Frontal cortex (tissue), 3 donors: ENCODE measurements at regions not wholly inside any gene's neighbourhood (a gene's known extent, or its start where the extent isn't known, plus 50 kb on each side); places are given as distances from the start of the nearest gene placed in this dataset.
"Not testable (repeated sequence)": the region's sequence is repeated elsewhere in the genome, so short reads cannot be mapped to it uniquely, and the experiment has no call there.

Source experiments
- DNase-seq, 2 donors: peaks; one replicate each; pipeline ENCODE4 v3.0.0; 2012; ENCODE audit warnings: low spot score in 2 of 2
- FAIRE-seq: peaks from 2 replicates; lab custom pipeline; 2012; peaks lifted over from hg19 to GRCh38; lab: Jason Lieb, UNC
- donor health status: control.
- donor health status: control.
- donor health status: control.

GRCh38 chr2:200193791-200194190 is 112.7 kb upstream of the SPATS2L start:
- DNase-seq (no peak), FAIRE-seq (no peak)

DNA sequence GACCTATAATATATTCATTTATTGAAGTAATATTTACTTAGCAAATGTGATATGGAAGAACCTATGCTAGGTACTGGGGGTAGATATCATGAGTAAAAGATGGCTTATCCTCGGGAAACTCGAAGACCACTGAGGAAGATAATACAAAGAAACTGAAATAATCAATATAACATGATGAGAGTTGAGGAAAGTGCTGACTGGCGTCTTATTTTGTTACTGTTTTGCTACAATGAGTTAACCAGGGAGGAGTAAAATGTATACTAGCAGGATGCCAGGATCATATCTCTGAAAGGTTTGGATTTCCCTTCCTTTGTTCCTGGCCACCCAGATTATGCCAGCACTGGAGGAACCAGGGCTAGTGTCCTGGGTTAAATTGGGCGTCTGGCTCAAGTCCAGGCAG is 111.7 kb upstream of the SPATS2L start:
- DNase-seq (no peak), FAIRE-seq (no peak)

DNA sequence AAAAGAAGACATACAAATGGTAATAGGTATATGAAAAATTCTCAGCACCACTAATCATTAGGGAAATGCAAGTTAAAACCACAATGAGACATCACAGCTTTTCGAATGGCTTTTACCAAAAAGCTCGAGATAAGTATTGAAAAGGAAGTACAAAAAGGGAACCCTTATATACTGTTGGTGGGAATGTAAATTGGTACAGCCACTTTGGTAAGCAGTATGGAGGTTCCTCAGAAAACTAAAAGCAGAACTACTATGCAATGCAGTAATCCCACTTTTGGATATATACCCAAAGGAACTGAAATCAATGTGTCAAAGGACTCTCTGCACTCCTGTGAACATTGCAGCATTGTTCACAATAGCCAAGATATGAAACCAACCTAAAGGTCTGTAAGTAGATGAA is 107.5 kb upstream of the SPATS2L start:
- DNase-seq: no peak
- no peak for FAIRE-seq

GRCh38 chr2:200199576-200200263 is 106.8 kb upstream of the SPATS2L start:
- FAIRE-seq (no peak), DNase-seq (no peak)

DNA sequence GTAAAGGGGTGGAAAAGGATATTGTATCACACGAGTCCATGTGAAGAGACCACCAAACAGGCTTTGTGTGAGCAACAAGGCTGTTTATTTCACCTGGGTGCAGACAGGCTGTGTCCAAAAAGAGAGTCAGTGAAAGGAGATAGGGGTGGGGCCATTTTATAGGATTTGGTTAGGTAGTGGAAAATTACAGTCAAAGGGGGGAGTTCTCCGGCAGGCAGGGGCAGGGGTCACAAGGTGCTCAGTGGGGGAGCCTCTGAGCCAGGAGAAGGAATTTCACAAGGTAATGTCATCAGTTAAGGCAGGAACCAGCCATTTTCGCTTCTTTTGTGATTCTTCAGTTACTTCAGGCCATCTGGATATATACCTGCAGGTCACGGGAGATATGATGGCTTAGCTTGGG is 104.7 kb upstream of the SPATS2L start:
- DNase-seq, FAIRE-seq: not testable (repeated sequence)

DNA sequence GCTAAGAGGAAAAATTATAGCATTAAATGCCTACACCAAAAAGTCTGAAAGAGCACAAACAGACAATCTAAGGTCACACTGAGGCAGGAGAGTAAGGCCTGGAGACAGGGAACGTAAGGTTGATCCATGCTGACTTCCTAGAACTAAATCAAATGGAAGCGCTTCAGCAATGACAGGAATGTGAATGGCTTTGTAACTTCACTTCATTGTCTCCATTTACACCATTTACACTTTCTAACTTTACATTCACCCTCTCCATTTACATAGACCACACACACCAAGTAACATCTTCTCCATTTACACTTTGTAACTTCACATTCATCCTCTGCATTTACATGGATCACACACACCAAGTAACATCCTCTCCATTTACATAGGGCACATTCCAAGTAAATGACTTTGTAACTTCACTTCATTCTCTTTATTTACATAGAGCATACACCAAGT is 103.1 kb upstream of the SPATS2L start:
- DNase-seq: no peak

GRCh38 chr2:200208041-200208440 is 98.5 kb upstream of the SPATS2L start:
- DNase-seq (no peak), FAIRE-seq (no peak)

More for the DNA sequence above, 103.1 kb upstream of the SPATS2L start:
- FAIRE-seq: no peak

GRCh38 chr2:200209030-200209429 is 97.5 kb upstream of the SPATS2L start:
- no peak for FAIRE-seq
- DNase-seq: no peak

DNA sequence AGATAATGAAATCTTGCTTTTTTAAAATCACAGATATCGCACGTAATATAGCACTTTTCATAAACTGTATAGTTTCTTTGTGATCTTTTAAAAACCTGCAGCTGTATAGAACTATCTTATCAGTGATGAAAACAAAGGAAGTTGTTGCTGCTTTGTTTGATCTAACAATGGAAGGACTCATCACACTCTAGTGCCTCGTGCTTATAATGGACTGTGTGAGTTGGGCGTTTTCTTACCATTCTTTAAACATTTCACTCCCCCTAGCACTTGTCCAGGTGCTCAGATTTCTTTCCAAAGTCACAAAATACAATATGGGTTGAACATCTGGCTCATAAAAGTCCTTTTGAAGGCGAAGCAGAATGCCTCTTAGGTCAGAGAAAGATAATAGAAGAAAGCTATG is 94.8 kb upstream of the SPATS2L start:
- FAIRE-seq (no peak), DNase-seq (no peak)

- FAIRE-seq: no peak
These were observed 93.5 kb upstream of the SPATS2L start for GRCh38 chr2:200212862-200213425.

DNA sequence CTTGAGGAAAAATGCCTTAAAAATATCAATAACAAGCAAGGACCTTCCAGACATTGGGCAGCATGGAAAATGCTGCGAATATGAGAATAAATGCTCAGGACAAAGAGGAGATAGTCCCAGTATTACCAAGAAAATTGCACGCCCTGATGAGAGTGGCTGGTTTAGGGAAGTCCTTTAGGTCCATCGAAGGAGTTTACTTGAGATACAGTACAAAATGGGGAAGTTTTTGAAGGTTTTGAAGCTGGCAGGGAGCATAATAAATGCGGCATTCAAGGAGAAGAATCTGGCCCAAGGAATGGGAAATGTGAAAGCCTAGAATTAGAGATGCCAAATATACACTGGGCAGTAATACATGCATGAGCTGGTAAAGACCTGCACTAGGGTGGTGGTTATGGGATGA is 90.2 kb upstream of the SPATS2L start:
- DNase-seq (no peak), FAIRE-seq (no peak)

More at GRCh38 chr2:200212862-200213425, 93.5 kb upstream of the SPATS2L start:
- no peak for DNase-seq

GRCh38 chr2:200217320-200217719 is 89.2 kb upstream of the SPATS2L start:
- DNase-seq: no peak
- no peak for FAIRE-seq

- no peak for DNase-seq
- FAIRE-seq: no peak
These were observed 87.8 kb upstream of the SPATS2L start for GRCh38 chr2:200218645-200219044.

GRCh38 chr2:200219309-200220113 is 87.0 kb upstream of the SPATS2L start:
- FAIRE-seq (no peak), DNase-seq (no peak)

DNA sequence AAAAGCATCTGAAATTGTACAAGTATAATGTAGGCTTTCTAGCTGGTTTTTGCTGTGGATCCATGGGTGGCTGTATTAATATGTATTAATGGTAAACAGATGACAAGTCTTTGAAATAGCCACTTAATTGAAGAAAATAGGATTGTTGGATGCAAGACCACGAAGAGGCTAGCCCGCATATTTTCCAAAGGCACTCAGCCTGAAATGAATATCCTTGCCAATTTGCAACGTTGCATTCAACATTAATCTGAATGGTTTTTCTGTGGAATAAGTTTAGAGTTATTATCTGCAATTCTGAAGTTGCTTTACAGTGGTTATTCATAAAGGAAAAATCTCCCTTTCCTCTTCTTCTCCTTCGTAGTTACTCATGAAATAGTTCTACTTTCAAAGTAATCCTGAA is 86.2 kb upstream of the SPATS2L start:
- FAIRE-seq (no peak), DNase-seq (no peak)

GRCh38 chr2:200221055-200221955 is 85.2 kb upstream of the SPATS2L start:
- no peak for DNase-seq
- no peak for FAIRE-seq

GRCh38 chr2:200222791-200223190 is 83.7 kb upstream of the SPATS2L start:
- FAIRE-seq (no peak), DNase-seq (no peak)

GRCh38 chr2:200223205-200223784 is 83.2 kb upstream of the SPATS2L start:
- FAIRE-seq (no peak), DNase-seq (no peak)

- DNase-seq (no peak), FAIRE-seq (no peak)
These were observed 80.5 kb upstream of the SPATS2L start for GRCh38 chr2:200225951-200226350.
